HG03558 (cell line): ENCODE measurements at regions not wholly inside any gene's neighbourhood (a gene's known extent, or its start where the extent isn't known, plus 50 kb on each side); places are given as distances from the start of the nearest gene placed in this dataset.
"Not testable (repeated sequence)": the region's sequence is repeated elsewhere in the genome, so short reads cannot be mapped to it uniquely, and the experiment has no call there.

ENCODE experiments used
- ATAC-seq: cut with Tn5 transposase; IDR thresholded peaks from one replicate; pipeline ENCODE4 v1.9.1; 2021; ENCODE audit warnings: moderate number of reproducible peaks; ENCODE audit not compliant: unreplicated experiment; ENCODE audit errors: extremely low read depth

GRCh38 chr17:27090450-27091042 lies 203.4 kb upstream of the WSB1 start:
- ATAC-seq: not testable (repeated sequence)

- no peak for ATAC-seq
Measured at GRCh38 chr17:27091043-27091497, 202.8 kb upstream of the WSB1 start.

GRCh38 chr17:27094179-27094578 lies 199.7 kb upstream of the WSB1 start:
- not testable (repeated sequence) for ATAC-seq

- not testable (repeated sequence) for ATAC-seq
Measured at GRCh38 chr17:27095821-27096220, 198.1 kb upstream of the WSB1 start.

- not testable (repeated sequence) for ATAC-seq
Measured at GRCh38 chr17:27099266-27099665, 194.6 kb upstream of the WSB1 start.

- not testable (repeated sequence) for ATAC-seq
Measured at GRCh38 chr17:27104605-27105221, 189.2 kb upstream of the WSB1 start.

GRCh38 chr17:27105636-27106035 lies 188.3 kb upstream of the WSB1 start:
- ATAC-seq: no peak

- no peak for ATAC-seq
Measured at GRCh38 chr17:27106347-27106981, 187.4 kb upstream of the WSB1 start.

- ATAC-seq: no peak
Measured at GRCh38 chr17:27106982-27107360, 186.9 kb upstream of the WSB1 start.

GRCh38 chr17:27107386-27108328 lies 186.3 kb upstream of the WSB1 start:
- not testable (repeated sequence) for ATAC-seq

GRCh38 chr17:27109346-27109745 lies 184.6 kb upstream of the WSB1 start:
- no peak for ATAC-seq

- ATAC-seq: no peak
Measured at GRCh38 chr17:27153005-27153404, 140.9 kb upstream of the WSB1 start.

- ATAC-seq: no peak
Measured at GRCh38 chr17:27155866-27156265, 138.0 kb upstream of the WSB1 start.

GRCh38 chr17:27157297-27157696 lies 136.6 kb upstream of the WSB1 start:
- ATAC-seq: no peak

- no peak for ATAC-seq
Measured at GRCh38 chr17:27157898-27158297, 136.0 kb upstream of the WSB1 start.

- ATAC-seq: no peak
Measured at GRCh38 chr17:27158382-27158781, 135.5 kb upstream of the WSB1 start.

- ATAC-seq: no peak
Measured at GRCh38 chr17:27180322-27180721, 113.6 kb upstream of the WSB1 start.

GRCh38 chr17:27181379-27181925 lies 112.5 kb upstream of the WSB1 start:
- ATAC-seq: not testable (repeated sequence)

GRCh38 chr17:27181935-27182334 lies 112.0 kb upstream of the WSB1 start:
- no peak for ATAC-seq

- not testable (repeated sequence) for ATAC-seq
Measured at GRCh38 chr17:27197505-27197904, 96.4 kb upstream of the WSB1 start.
